HG03103 (cell line): ENCODE measurements at regions not wholly inside any gene's neighbourhood (a gene's known extent, or its start where the extent isn't known, plus 50 kb on each side); places are given as distances from the start of the nearest gene placed in this dataset.
"Not testable (repeated sequence)": the region's sequence is repeated elsewhere in the genome, so short reads cannot be mapped to it uniquely, and the experiment has no call there.

Experiments
- ATAC-seq: cut with Tn5 transposase; IDR thresholded peaks from one replicate; pipeline ENCODE4 v1.9.1; 2021; ENCODE audit warnings: low read depth; ENCODE audit not compliant: unreplicated experiment

- no peak for ATAC-seq
Observed at GRCh38 chr2:38484957-38485356, 107.9 kb upstream of the ATL2 start.

DNA sequence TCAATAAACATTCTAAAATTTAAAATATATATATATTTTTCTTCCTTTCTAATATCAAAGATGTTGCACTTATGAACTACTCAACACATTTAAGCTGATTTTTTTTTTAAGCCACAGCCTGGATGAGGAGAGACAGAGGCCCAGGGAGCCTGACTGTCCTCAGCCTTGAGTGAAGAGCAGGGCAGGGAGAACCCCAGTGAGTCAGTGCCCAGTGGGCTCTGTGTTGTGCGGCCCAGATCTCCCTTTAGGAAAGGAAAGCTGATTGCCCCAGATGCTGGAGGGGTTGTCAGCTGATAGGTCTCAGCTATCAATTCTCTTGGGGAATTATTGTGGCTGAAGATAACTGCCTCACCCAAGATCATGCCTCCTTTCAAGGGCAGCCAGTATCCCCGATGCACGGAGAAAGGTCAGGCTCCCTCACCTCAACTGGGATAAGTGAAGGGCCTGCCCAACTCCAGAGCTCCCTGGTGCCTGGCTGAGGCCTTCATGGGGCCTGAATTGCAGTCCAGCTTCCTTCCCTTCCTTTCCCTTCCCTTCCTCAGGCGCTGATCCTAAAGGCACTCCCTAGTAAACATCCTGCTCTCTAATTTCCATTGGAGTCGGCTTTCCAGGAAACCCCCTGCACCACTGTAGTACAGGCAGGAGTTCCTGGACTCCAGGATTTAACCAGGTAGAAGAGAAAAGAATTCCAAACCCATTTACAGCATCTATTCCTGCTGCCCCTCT, 106.9 kb upstream of the ATL2 start:
- no peak for ATAC-seq

- ATAC-seq = not testable (repeated sequence)
Observed at GRCh38 chr2:38482710-38483109, 105.6 kb upstream of the ATL2 start.

DNA sequence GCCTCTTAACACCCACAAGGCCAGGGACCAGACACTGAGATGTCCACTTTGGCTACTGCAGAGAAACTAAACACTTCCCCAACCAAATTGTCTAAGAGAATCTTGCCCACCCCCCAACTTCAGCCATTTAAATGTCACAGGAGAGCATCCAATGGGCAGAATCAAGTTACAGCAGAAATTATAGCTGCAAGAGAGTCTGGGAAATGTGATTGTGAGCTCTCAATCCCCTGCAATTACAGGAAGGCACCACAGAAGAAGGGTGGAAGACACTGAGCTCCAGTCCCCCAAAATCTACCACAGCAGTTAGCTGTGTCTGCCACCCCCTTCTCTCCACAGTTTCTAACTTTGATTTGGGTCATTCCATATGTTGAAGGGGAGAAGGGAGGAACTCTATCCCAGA, 103.5 kb upstream of the ATL2 start:
- no peak for ATAC-seq

DNA sequence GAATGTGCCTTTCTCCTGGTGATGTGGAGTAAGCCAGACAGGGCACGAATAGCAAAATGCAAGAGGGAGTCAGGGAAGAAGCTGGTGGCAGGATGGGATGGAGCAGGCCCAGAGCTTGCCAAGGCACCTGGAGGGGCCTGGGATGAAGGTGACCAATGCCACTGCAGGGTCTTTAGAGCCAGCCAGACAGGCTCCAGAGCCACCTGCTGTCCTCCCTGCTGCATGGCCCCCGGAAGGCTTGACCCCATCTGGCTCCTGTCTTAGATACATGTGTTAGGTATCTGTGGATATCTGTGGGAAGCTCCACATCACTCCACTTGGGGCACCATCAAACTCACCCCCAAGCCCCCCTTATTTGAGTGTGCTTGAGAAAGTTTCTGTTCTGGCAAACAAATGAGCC, 99.9 kb upstream of the ATL2 start:
- no peak for ATAC-seq

DNA sequence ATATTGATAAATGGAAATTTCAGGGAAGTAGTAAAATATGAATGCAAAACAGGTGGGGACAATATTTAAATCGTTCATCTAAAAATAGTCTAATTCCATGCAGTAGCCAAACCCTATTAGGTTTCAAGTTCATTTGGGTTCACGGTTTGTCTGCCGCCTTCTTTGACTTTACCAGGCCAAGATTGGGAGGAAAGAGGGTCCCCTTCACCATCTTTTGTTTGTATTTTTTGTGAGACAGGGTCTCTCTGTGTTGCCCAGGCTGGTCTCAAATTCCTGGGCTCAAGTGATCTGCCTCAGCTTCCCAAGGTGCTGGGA, 98.5 kb upstream of the ATL2 start:
- ATAC-seq = no peak

DNA sequence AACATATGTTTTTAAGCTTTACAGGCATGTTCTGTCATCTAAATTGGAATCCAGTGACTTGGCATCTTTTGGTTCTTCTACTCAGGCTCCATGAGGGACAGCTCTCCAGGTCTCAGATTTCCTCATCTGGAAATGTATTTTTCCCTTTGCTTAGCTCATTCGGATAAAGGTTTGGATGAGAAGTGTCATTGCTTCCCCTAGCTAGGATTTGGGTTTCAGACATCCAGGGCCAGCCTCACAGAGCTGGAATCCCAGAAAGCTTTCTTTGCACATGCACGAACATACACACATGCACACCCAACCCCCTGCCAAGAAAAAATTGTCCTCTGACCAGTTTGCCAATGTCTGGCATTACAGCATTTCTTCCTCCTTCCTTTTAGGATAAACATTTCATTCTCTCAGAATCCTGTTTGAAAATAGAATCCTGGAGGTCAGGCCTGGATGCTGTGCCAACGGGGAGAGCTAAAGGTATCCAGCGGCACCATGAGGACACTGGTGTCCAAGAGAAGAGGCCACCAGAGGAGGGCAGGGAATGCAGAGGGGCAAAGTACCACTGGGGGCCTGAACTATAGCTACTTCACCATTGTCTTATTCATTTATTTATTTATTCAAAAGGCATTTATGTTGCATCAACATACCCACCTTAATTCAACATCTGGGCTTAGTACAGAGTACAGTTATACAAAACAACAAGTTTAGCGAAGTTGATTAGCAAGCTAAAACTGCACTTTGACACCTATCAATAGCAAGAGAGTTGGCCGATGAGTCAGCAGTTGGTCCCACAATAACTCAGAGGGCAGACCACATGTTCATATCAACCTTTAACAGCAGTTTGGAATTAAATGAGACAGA, 97.9 kb upstream of the ATL2 start:
- ATAC-seq = no peak

- ATAC-seq = no peak
Observed at GRCh38 chr2:38474021-38474456, 97.0 kb upstream of the ATL2 start.

DNA sequence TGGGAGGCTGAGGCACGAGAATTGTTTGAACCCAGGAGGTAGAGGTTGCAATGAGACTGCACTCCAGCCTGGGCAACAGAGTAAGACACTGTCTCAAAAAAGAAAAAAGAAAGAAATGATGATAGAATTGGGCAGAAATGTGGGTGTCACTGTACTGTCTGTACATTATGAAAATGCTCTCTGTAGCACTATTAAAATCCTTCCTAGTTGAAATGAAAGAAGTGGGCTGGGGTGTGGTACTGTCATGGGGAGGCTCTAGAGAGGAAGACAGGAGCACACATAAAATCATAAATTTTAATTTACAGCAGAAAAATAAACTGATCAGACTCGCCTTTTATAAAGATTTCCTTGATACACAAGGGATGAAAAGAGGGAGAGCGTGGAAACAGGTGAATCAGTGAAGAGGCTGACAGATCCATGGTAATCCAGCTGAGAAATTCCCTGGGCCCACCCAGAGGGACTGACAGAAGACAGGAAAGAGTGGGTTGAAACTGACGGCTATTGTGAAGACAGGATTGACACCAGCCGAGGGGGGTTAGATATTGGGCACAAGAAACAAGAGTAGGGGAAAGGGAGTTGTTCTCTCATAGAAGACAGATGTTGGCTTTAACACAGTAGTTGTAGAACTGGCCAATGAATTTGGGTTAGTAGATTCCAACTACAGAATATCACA, 96.4 kb upstream of the ATL2 start:
- no peak for ATAC-seq

- no peak for ATAC-seq
Observed at GRCh38 chr2:38470115-38470514, 93.0 kb upstream of the ATL2 start.

DNA sequence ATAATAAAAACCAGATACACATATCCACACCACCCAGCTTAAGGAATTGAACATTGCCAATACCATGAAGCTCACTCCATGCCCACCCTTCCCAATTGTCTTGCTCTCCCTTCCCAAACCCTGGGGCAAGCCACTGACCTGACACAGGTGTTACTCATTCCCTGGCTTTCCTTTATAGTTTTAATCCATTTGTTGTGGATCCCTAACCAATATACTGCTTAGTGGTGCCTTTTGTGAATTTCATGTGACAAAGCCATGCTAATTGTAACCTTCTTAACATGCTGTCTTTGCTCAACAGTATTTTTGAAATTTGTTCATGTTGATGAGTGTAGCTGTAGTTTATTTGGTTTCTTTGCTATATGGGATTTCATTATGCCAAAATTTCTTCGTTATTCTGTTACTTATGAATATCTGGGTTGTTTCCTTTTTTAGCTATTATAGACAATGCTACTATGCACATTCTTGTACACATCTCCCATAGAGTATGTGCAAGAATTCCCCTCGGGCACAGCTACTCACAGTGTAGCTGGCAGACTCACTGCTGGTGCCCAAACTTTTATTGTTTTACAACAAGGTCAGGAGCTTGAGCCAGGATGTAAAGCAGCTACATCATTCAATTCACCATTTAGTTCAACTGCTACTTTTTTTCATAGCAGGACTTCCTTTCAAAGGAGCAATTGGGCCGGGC, 90.8 kb upstream of the ATL2 start:
- no peak for ATAC-seq

- ATAC-seq = no peak
Observed at GRCh38 chr2:38466876-38467767, 90.0 kb upstream of the ATL2 start.

DNA sequence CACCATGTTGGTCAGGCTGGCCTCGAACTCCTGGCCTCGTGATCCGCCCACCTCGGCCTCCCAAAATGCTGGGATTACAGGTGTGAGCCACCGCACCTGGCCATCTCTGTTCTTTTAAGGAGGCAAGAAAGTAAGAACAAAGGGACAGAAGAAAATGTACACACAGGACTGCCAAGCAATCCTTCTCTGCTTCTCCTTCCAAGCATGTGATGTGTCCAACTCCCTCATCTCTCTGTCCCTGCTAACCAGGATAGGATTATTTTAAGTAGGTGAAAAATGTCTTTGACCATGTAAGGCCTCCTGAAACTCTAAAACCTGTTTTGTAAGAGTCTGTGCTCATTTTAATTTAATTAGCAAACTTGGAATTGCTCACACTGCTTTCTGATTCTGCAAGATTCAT, 89.3 kb upstream of the ATL2 start:
- ATAC-seq = no peak

GRCh38 chr2:38465789-38466127, 88.7 kb upstream of the ATL2 start:
- no peak for ATAC-seq

GRCh38 chr2:38464971-38465788, 88.1 kb upstream of the ATL2 start:
- no peak for ATAC-seq

- ATAC-seq = no peak
Observed at GRCh38 chr2:38463752-38464151, 86.7 kb upstream of the ATL2 start.

GRCh38 chr2:38462121-38462661, 85.1 kb upstream of the ATL2 start:
- no peak for ATAC-seq

GRCh38 chr2:38461470-38461869, 84.4 kb upstream of the ATL2 start:
- no peak for ATAC-seq

DNA sequence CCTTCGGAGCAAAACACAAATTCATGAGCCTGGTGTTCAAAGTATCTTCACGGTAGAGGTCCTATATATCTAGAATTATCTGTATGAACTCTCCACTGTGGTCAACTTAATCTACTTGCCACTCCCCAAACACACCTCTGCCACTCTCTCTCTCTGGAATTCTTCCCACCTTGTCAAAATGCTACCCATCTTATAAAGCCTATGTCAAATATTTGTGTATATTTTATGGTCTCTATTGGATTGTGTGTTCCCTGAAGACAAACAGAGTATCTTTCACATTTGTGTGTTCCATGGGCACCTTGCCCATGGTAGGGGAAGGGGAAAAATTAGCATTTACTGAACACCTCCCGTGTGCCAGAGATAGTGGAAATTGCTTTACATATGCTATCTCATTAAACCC, 83.2 kb upstream of the ATL2 start:
- no peak for ATAC-seq
